Neural progenitor cell (in vitro differentiated cells): ENCODE measurements at regions not wholly inside any gene's neighbourhood (a gene's known extent, or its start where the extent isn't known, plus 50 kb on each side); places are given as distances from the start of the nearest gene placed in this dataset.

Experiments used
- CTCF ChIP-seq: fragments of 200-600 bp; sonication (generic); IDR thresholded peaks from 2 replicates; pipeline ENCODE4 v1.5.1; 2017; ENCODE audit warnings: antibody characterized with exemption, mild to moderate bottlenecking
- EZH2 ChIP-seq: fragments of 200-600 bp; sonication (generic); IDR thresholded peaks from 2 replicates; pipeline ENCODE4 v1.6.1; 2017; ENCODE audit warnings: antibody characterized with exemption, mild to moderate bottlenecking, moderate library complexity
- EZH2phosphoT487 ChIP-seq: fragments of 200-600 bp; sonication (generic); IDR thresholded peaks from 2 replicates; pipeline ENCODE4 v1.6.1; 2017; ENCODE audit warnings: antibody characterized with exemption

GRCh38 chr4:121217351-121217750 is 53.2 kb upstream of the TNIP3 start:
- TF ChIP-seq CTCF (no peak), EZH2phosphoT487 (no peak), EZH2 (no peak)
